DND-41 (cell line): ENCODE measurements at regions not wholly inside any gene's neighbourhood (a gene's known extent, or its start where the extent isn't known, plus 50 kb on each side); places are given as distances from the start of the nearest gene placed in this dataset.

Experiments
- CTCF ChIP-seq: IDR thresholded peaks from 2 replicates; pipeline ENCODE4 v1.5.1; 2012; ENCODE audit warnings: borderline replicate concordance, low read length, moderate library complexity, mild to moderate bottlenecking; ENCODE audit not compliant: poor library complexity, severe bottlenecking; ENCODE audit errors: extremely low read depth
- EZH2 ChIP-seq: IDR thresholded peaks from 3 replicates; pipeline ENCODE4 v1.6.1; 2012; ENCODE audit warnings: borderline replicate concordance, low read depth, mild to moderate bottlenecking, moderate library complexity, low read length, inconsistent platforms; ENCODE audit not compliant: severe bottlenecking

- TF ChIP-seq EZH2 (no peak), CTCF (no peak)
Observed at GRCh38 chr5:38712391-38712790, 133.4 kb upstream of the OSMR start.
